Urinary bladder (tissue), 3 donors: ENCODE measurements at regions not wholly inside any gene's neighbourhood (a gene's known extent, or its start where the extent isn't known, plus 50 kb on each side); places are given as distances from the start of the nearest gene placed in this dataset.
"Not testable (repeated sequence)": the region's sequence is repeated elsewhere in the genome, so short reads cannot be mapped to it uniquely, and the experiment has no call there.

Source experiments
- DNase-seq: peaks from one replicate; pipeline ENCODE4 v3.0.0-alpha.2; 2015; ENCODE audit errors: extremely low spot score
- H3K27ac ChIP-seq: one replicate; pipeline ENCODE4 v1.5.1; 2013; ENCODE audit warnings: low read depth, mild to moderate bottlenecking, moderate library complexity
- H3K36me3 ChIP-seq: one replicate; pipeline ENCODE4 v1.6.1; 2013; ENCODE audit warnings: mild to moderate bottlenecking, moderate library complexity; ENCODE audit not compliant: insufficient read depth
- H3K4me1 ChIP-seq: one replicate; pipeline ENCODE4 v1.6.1; 2013; ENCODE audit warnings: mild to moderate bottlenecking, moderate library complexity; ENCODE audit not compliant: insufficient read depth
- H3K4me3 ChIP-seq: one replicate; pipeline ENCODE4 v1.5.1; 2013; ENCODE audit warnings: low read depth, low read length
- WGBS: extraction: QIAGEN DNeasy Blood & Tissue Kit; methylation state at CpG from one replicate; pipeline ENCODE4 v1.1.7; 2013; 5-methylcytosine and 5-hydroxymethylcytosine counted together
- donor health status: healthy with polysubstance abuse.
- donor health status: healthy.

DNA sequence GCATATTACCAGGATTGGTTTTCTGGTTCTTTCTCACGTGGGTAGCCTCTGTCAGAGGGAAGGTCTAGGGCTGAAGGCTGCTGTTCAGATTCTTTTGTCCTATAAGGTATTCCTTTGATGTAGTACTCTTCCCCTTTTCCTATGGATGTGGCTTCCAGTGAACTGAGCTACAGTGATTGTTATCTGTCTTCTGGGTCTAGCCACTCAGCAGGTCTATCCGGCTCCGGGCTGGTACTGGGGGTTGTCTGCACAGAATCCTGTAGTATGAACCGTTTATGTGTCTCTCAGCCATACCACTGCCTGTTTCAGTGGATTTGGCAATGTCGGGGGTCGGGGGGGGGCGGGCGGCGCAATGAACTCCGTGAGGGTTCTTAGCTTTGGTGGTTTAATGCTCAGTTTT, 84.5 kb upstream of the C10orf90 start:
- H3K36me3 ChIP-seq = no peaks in the 10 kb centered on the region
- no peaks in the 10 kb centered on the region for H3K4me1 ChIP-seq
- no peak for DNase-seq
- H3K4me3 ChIP-seq = no peak overlapping the region
- no peak overlapping the region for H3K27ac ChIP-seq
- 71% methylated on average over 10 of the region's 10 CpGs for WGBS

DNA sequence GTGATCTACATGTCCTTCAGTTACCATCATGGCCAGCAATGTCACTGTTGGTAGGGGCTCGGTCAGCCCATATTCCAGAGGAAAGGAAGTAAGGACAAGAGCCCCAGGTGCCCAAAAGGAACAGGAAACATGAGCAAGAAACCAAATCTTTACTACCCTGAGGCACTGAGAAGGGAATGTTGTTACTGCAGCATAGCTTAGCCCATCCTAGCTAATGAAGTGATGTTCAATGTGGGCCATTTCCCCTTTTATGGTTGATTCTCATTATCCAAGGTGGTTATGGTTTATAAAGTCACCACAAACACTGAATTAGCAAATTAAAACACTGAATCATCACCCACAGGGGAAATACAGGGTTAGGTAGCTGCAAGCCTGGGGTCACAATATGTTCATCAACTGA, 88.4 kb upstream of the C10orf90 start:
- 88% methylated on average over 1 of the region's 1 CpG for WGBS
- Histone ChIP-seq H3K27ac (no peak overlapping the region), H3K36me3 (no peaks in the 10 kb centered on the region), H3K4me3 (no peak overlapping the region), H3K4me1 (no peaks in the 10 kb centered on the region)
- no peak for DNase-seq

DNA sequence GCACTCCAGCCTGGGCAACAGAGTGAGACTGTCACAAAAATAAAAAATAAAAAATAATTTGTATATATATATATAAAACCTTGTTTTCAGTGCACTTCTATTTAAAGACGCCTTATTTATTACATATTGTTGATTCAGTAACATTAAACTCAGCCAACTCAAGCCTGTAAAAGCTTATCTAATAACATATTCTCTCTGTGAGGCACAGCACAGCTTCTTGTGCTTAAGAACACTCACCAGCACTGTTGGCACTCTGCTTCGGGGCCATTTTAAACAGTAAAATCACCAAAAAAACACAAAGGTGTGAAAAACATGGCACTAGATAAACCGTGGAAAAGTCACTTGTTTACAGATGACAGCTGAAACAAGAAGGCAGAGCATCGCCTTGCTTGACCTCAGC, 89.0 kb upstream of the C10orf90 start:
- no peak for DNase-seq
- Histone ChIP-seq H3K4me3 (no peak overlapping the region), H3K4me1 (no peaks in the 10 kb centered on the region), H3K27ac (no peak overlapping the region), H3K36me3 (no peaks in the 10 kb centered on the region)
- WGBS = 60% methylated on average over 4 of the region's 4 CpGs

DNA sequence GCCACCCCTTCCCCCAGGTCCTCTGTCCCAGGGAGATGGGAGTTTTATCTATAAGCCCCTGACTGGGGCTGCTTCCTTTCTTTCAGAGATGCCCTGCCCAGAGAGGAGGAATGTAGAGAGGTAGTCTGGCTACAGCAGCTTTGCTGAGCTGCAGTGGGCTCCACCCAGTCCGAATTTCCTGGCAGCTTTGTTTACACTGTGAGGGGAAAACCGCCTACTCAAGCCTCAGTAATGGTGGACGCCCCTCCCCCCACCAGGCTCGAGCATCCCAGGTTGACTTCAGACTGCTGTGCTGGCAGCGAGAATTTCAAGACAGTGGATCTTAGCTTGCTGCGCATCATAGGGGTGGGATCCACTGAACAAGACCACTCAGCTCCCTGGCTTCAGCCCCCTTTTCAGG, 96.2 kb upstream of the C10orf90 start:
- DNase-seq, H3K4me3 ChIP-seq, H3K27ac ChIP-seq, H3K36me3 ChIP-seq, H3K4me1 ChIP-seq: not testable (repeated sequence)
- WGBS = 59% methylated on average over 6 of the region's 6 CpGs

DNA sequence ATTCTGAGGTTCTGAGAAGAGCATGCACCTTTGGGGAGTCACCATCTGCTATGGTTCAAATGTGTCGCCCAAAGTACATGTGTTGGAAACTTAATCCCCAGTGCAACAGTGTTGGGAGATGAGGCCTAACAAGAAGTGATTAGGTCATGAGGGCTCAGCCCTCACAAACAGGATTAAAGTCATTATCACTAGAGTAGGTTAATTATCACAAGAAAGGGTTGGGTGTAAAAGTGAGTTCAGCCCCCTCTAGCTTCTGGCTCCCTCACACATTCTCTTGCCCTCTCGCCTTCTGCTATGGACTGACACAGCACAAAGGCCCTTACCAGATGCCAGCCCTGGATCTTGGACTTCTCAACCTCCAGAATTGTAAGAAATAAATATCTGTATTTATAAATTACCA, 100.3 kb upstream of the C10orf90 start:
- H3K4me3 ChIP-seq = no peak overlapping the region
- no peaks in the 10 kb centered on the region for H3K36me3 ChIP-seq
- H3K27ac ChIP-seq = no peak overlapping the region
- WGBS = 92% methylated on average over 2 of the region's 2 CpGs
- no peaks in the 10 kb centered on the region for H3K4me1 ChIP-seq
- no peak for DNase-seq

GRCh38 chr10:126776168-126776567, 105.7 kb upstream of the C10orf90 start:
- Histone ChIP-seq H3K27ac (no peak overlapping the region), H3K4me1 (no peaks in the 10 kb centered on the region), H3K4me3 (no peak overlapping the region), H3K36me3 (no peaks in the 10 kb centered on the region)
- no peak for DNase-seq
- WGBS = 40% methylated on average over 1 of the region's 1 CpG

DNA sequence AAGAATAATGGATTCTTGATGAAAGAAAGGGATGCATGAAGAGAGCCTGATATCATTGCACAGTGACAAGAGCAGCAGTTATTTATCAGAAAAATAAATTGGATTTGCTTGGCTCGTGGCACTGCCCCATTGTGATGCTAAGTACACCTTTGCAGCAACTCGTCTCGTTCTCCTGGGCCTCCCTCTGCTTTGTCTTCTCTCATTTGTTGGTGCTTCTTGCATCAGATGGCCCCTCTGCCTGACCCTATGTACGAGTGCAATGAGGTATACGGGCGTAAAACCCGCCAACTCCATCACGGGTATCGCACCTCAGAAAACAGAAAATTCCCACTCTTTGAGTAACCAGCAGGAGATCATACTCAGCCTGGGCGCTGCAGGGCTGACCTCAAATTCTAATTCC, 107.2 kb upstream of the C10orf90 start:
- H3K27ac ChIP-seq = no peak overlapping the region
- no peak for DNase-seq
- 75% methylated on average over 10 of the region's 10 CpGs for WGBS
- H3K36me3 ChIP-seq = no peaks in the 10 kb centered on the region
- no peaks in the 10 kb centered on the region for H3K4me1 ChIP-seq
- H3K4me3 ChIP-seq = no peak overlapping the region

DNA sequence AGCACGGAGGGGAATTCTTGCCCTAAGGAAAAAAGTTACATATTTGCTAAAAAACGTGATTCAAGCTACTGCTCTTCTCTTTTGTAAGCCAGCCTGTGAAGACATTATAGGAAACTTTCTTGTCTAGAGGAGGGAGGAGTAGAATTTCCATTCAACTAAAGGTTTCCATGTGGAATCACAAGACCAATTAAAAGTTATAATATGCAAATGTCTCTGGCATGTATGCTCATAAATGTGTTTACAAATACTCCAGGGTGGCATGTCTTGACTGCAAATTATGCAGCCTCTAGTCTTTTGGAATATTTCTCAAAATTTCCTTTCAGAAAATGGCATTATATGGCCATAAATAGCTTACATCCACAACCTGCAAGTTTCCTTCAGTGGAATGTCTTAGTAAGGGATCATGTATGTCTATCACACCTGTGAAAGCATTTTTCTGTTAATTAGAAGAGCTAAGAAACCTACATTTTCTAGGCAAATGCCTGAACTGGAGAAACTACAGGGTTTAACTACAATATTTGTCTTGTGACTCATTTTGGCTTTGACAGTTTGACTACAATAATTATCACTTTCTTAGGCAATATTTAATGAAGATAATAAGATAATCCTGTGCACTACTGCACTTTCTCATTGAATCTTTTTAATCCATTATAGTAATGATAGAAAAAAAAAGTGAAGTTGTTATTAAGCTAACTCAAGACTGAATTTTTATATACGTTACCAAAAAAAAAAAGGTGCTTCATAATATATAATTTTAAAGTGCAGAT, 111.1 kb upstream of the C10orf90 start:
- Histone ChIP-seq H3K27ac (no peak overlapping the region), H3K4me3 (no peak overlapping the region), H3K36me3 (no peaks in the 10 kb centered on the region), H3K4me1 (no peaks in the 10 kb centered on the region)
- no peak for DNase-seq
- WGBS = 44% methylated on average over 3 of the region's 3 CpGs

DNA sequence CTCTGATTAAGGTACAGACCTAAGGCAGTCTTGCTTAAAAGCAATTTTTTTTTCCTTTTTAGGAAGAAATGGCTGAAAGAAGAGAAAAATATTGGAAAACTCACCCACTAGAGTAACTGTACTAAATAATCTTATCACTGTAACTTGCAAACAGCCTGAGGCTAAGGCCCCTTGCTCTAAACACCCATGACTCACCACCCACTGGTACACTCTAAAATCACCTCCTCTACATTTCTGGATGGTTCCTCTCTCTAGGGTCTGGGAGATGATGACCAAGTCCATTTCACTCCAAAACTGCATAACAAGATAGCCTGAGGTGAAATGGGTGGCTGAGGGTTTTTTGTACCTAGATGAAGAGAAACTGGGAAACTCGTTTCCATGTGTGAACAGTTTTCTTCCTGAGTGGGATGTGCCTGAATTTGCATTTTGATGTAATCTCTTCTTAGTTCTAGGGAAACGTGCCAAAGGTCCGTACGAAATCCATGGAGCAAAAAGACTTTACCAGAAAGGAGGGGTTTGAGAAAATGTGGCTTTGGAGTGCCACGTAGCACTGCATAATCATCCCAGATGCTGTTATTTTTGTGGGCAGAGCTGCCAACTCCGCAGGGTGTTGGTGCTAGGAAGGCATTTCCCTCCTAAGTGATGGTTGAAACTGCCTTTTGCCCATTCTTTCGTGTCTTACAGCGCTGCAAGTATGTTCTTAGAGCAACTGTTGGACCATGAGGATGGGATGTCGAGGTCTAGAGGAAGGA, 113.5 kb upstream of the C10orf90 start:
- Histone ChIP-seq H3K4me1 (no peaks in the 10 kb centered on the region), H3K27ac (no peak overlapping the region), H3K4me3 (no peak overlapping the region), H3K36me3 (no peaks in the 10 kb centered on the region)
- DNase-seq = no peak
- WGBS = 68% methylated on average over 9 of the region's 9 CpGs

- no peak overlapping the region for H3K4me3 ChIP-seq
- no peak for DNase-seq
- no peak overlapping the region for H3K27ac ChIP-seq
- H3K36me3 ChIP-seq = no peaks in the 10 kb centered on the region
- H3K4me1 ChIP-seq = no peaks in the 10 kb centered on the region
- 76% methylated on average over 3 of the region's 3 CpGs for WGBS
Observed at GRCh38 chr10:126787201-126787600, 116.7 kb upstream of the C10orf90 start.

GRCh38 chr10:126795318-126795717, 109.9 kb upstream of the DOCK1 start:
- DNase-seq = no peak
- no peaks in the 10 kb centered on the region for H3K36me3 ChIP-seq
- no peak overlapping the region for H3K27ac ChIP-seq
- 85% methylated on average over 2 of the region's 2 CpGs for WGBS
- H3K4me3 ChIP-seq = no peak overlapping the region
- H3K4me1 ChIP-seq = no peaks in the 10 kb centered on the region

- no peak for DNase-seq
- 49% methylated on average over 13 of the region's 13 CpGs for WGBS
Observed at GRCh38 chr10:126798649-126799048, 106.6 kb upstream of the DOCK1 start.

GRCh38 chr10:126803394-126803793, 101.8 kb upstream of the DOCK1 start:
- H3K4me1 ChIP-seq = no peaks in the 10 kb centered on the region
- WGBS = 93% methylated on average over 1 of the region's 1 CpG
- no peaks in the 10 kb centered on the region for H3K36me3 ChIP-seq
- no peak for DNase-seq
- no peak overlapping the region for H3K4me3 ChIP-seq
- H3K27ac ChIP-seq = no peak overlapping the region

More at GRCh38 chr10:126798649-126799048, 106.6 kb upstream of the DOCK1 start:
- no peak overlapping the region for H3K27ac ChIP-seq
- H3K36me3 ChIP-seq = no peaks in the 10 kb centered on the region
- no peaks in the 10 kb centered on the region for H3K4me1 ChIP-seq
- H3K4me3 ChIP-seq = no peak overlapping the region

DNA sequence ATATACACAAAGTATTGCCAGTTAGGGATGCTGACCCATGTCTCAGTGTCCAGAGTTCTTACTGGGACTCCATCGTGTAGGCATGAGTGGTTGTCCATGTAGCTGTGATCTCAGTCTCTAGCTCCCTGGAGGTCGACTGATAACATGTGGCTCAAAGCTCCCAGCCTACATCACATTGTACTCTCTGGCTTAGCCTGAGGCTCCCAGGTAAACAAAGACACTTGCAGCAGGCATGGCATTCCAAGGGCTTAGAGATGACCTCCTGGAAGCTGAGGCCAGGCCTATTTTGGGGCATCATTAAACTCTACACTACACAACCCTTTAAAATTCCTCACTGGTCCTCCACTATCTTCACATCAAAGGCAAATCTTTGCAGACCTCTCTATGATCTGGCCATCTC, 100.8 kb upstream of the DOCK1 start:
- Histone ChIP-seq H3K27ac (no peak overlapping the region), H3K4me3 (no peak overlapping the region), H3K4me1 (no peaks in the 10 kb centered on the region), H3K36me3 (no peaks in the 10 kb centered on the region)
- 75% methylated on average over 2 of the region's 2 CpGs for WGBS
- DNase-seq = no peak
